H1 (cell line): ENCODE measurements at regions not wholly inside any gene's neighbourhood (a gene's known extent, or its start where the extent isn't known, plus 50 kb on each side); places are given as distances from the start of the nearest gene placed in this dataset.

Source experiments
- CTCF ChIA-PET: fragments of 300-600 bp; sonication (Branson Sonifier 250); formaldehyde crosslinking; loops from one replicate; lab custom pipeline; 2021; ENCODE audit not compliant: partially characterized antibody; lab: Charles Lee
- POLR2A ChIA-PET: fragments of 300-600 bp; sonication (Branson Sonifier 250); formaldehyde crosslinking; loops from one replicate; lab custom pipeline; 2021; ENCODE audit warnings: inconsistent platforms; ENCODE audit not compliant: partially characterized antibody; lab: Charles Lee
- DNase-seq, 2 experiments: peaks; one replicate each; pipeline versions ENCODE4 v3.0.0 to v3.0.0-alpha.2; 2010 to 2022; ENCODE audit warnings: low spot score in 2 of 2, low read depth in 1 of 2, mixed read lengths in 1 of 2
- FAIRE-seq: peaks from 2 replicates; lab custom pipeline; 2011; peaks lifted over from hg19 to GRCh38; lab: Jason Lieb, UNC
- H2AFZ ChIP-seq: 2 replicates; pipeline ENCODE4 v1.8.1; 2012; ENCODE audit warnings: low read length, inconsistent platforms
- H2AK5ac ChIP-seq: 2 replicates; pipeline ENCODE4 v1.6.1; 2013; ENCODE audit warnings: low read depth, low read length
- H2BK120ac ChIP-seq: replicated peaks from 2 replicates; pipeline ENCODE3; 2013; ENCODE audit warnings: low read depth, low read length, inconsistent platforms
- H2BK12ac ChIP-seq: 2 replicates; pipeline ENCODE4 v1.6.1; 2013; ENCODE audit warnings: low read depth, low read length
- H2BK15ac ChIP-seq: 2 replicates; pipeline ENCODE4 v1.6.1; 2013; ENCODE audit warnings: low read length
- H2BK20ac ChIP-seq: 2 replicates; pipeline ENCODE4 v1.6.1; 2013; ENCODE audit warnings: low read length
- H2BK5ac ChIP-seq: 2 replicates; pipeline ENCODE4 v1.6.1; 2013; ENCODE audit warnings: low read depth, low read length
- H3K14ac ChIP-seq: 2 replicates; pipeline ENCODE4 v1.6.1; 2013; ENCODE audit warnings: inconsistent platforms; ENCODE audit not compliant: insufficient read length
- H3K18ac ChIP-seq: 2 replicates; pipeline ENCODE4 v1.6.1; 2013; ENCODE audit warnings: low read length; ENCODE audit errors: extremely low read depth
- H3K23ac ChIP-seq: 2 replicates; pipeline ENCODE4 v1.6.1; 2013; ENCODE audit warnings: inconsistent platforms; ENCODE audit not compliant: insufficient read length
- H3K23me2 ChIP-seq: 2 replicates; pipeline ENCODE4 v1.6.1; 2013; ENCODE audit warnings: low read depth, low read length
- H3K27ac ChIP-seq: 2 replicates; pipeline ENCODE4 v1.6.1; 2011; ENCODE audit warnings: low read depth, low read length, inconsistent platforms
- H3K27me3 ChIP-seq, 4 experiments: replicated peaks in 1 of 4; 1 replicate in 1 of 4; 2 replicates in 3 of 4; pipeline versions ENCODE4 v1.6.1 to v1.8.1; 2011 to 2013; ENCODE audit warnings: low read length in 3 of 4, mild to moderate bottlenecking in 3 of 4, inconsistent platforms in 2 of 4, mixed read lengths in 2 of 4, moderate library complexity in 1 of 4; ENCODE audit not compliant: control insufficient read depth in 3 of 4, insufficient read depth in 3 of 4; ENCODE audit errors: extremely low read depth in 1 of 4
- H3K36me3 ChIP-seq, 4 experiments: 2 replicates each; pipeline versions ENCODE4 v1.6.1 to v1.8.1; 2011 to 2013; ENCODE audit warnings: mild to moderate bottlenecking in 4 of 4, low read length in 3 of 4, moderate library complexity in 2 of 4, control low read depth in 1 of 4, inconsistent platforms in 1 of 4; ENCODE audit not compliant: insufficient read depth in 4 of 4, control insufficient read depth in 2 of 4
- H3K4ac ChIP-seq: replicated peaks from 2 replicates; pipeline ENCODE3; 2013; ENCODE audit warnings: low read length, low read depth, mixed read lengths, inconsistent platforms; ENCODE audit not compliant: insufficient read length
- H3K4me1 ChIP-seq, 4 experiments: replicated peaks in 1 of 4; 1 replicate in 1 of 4; 2 replicates in 3 of 4; pipeline versions ENCODE4 v1.6.1 to v1.8.1; 2011 to 2013; ENCODE audit warnings: low read length in 3 of 4, inconsistent platforms in 2 of 4, mixed read lengths in 1 of 4; ENCODE audit not compliant: insufficient read depth in 4 of 4, control insufficient read depth in 3 of 4
- H3K4me2 ChIP-seq, 2 experiments: 2 replicates each; pipeline versions ENCODE4 v1.6.1 to v1.8.1; 2011 to 2013; ENCODE audit warnings: low read depth in 2 of 2, low read length in 2 of 2, control low read depth in 1 of 2, inconsistent platforms in 1 of 2, mild to moderate bottlenecking in 1 of 2; ENCODE audit not compliant: insufficient read depth in 1 of 2
- H3K4me3 ChIP-seq, 4 experiments: fragments of 200-600, 300-600 bp in 1 of 4; sonication (generic), shearing (Covaris generic), sonication (Bioruptor Twin) in 1 of 4; 2 replicates each; pipeline versions ENCODE4 v1.5.1 to v1.8.1; 2011 to 2016; ENCODE audit warnings: low read length in 4 of 4, low read depth in 3 of 4, control low read depth in 2 of 4, inconsistent platforms in 2 of 4, mild to moderate bottlenecking in 2 of 4, mixed read lengths in 1 of 4, moderate library complexity in 1 of 4; ENCODE audit not compliant: insufficient read depth in 2 of 4; ENCODE audit errors: extremely low read depth in 1 of 4
- H3K56ac ChIP-seq: replicated peaks from 2 replicates; pipeline ENCODE3; 2013; ENCODE audit warnings: low read depth, mild to moderate bottlenecking, mixed read lengths, low read length, inconsistent platforms; ENCODE audit not compliant: insufficient read length
- H3K79me1 ChIP-seq: 2 replicates; pipeline ENCODE4 v1.6.1; 2013; ENCODE audit warnings: low read depth, low read length, control low read depth
- H3K79me2 ChIP-seq, 2 experiments: 2 replicates each; pipeline versions ENCODE4 v1.6.1 to v1.8.1; 2012 to 2013; ENCODE audit warnings: low read length in 2 of 2, mild to moderate bottlenecking in 2 of 2, inconsistent platforms in 1 of 2; ENCODE audit not compliant: insufficient read depth in 2 of 2, control insufficient read depth in 1 of 2
- H3K9ac ChIP-seq, 4 experiments: replicated peaks in 1 of 4; 1 replicate in 1 of 4; 2 replicates in 3 of 4; pipeline versions ENCODE4 v1.6.1 to v1.8.1; 2011 to 2013; ENCODE audit warnings: low read depth in 3 of 4, low read length in 3 of 4, control low read depth in 2 of 4, mild to moderate bottlenecking in 2 of 4, moderate library complexity in 2 of 4, inconsistent platforms in 1 of 4; ENCODE audit errors: extremely low read depth in 1 of 4
- H3K9me3 ChIP-seq, 2 experiments: 2 replicates each; pipeline versions ENCODE4 v1.6.1 to v1.8.1; 2012 to 2013; ENCODE audit warnings: mild to moderate bottlenecking in 2 of 2, moderate library complexity in 2 of 2, control low read depth in 1 of 2, inconsistent platforms in 1 of 2, low read depth in 1 of 2, low read length in 1 of 2, mixed read lengths in 1 of 2; ENCODE audit not compliant: insufficient read depth in 2 of 2
- H4K20me1 ChIP-seq, 2 experiments: replicated peaks in 1 of 2; 2 replicates each; pipeline versions ENCODE3 to v1.8.1; 2011 to 2013; ENCODE audit warnings: inconsistent platforms in 2 of 2, low read length in 2 of 2, mild to moderate bottlenecking in 1 of 2; ENCODE audit not compliant: insufficient read depth in 2 of 2, control insufficient read depth in 1 of 2
- H4K5ac ChIP-seq: 2 replicates; pipeline ENCODE4 v1.6.1; 2013; ENCODE audit warnings: low read length, low read depth, mixed read lengths, inconsistent platforms; ENCODE audit not compliant: insufficient read length
- H4K8ac ChIP-seq: 2 replicates; pipeline ENCODE4 v1.8.0; 2013; ENCODE audit warnings: mild to moderate bottlenecking, moderate library complexity, low read length, inconsistent platforms; ENCODE audit not compliant: insufficient read depth; ENCODE audit errors: extremely low read depth
- H4K91ac ChIP-seq: replicated peaks from 2 replicates; pipeline ENCODE3; 2013; ENCODE audit warnings: low read length, mixed read lengths, inconsistent platforms; ENCODE audit not compliant: insufficient read length
- BACH1 ChIP-seq: IDR thresholded peaks from 2 replicates; pipeline ENCODE4 v1.6.1; 2012; ENCODE audit warnings: low read length, improper control_type of control experiment
- JUND ChIP-seq: IDR thresholded peaks from 2 replicates; pipeline ENCODE4 v1.6.1; 2011; ENCODE audit warnings: mild to moderate bottlenecking, improper control_type of control experiment, low read length
- RAD21 ChIP-seq, 2 experiments: IDR thresholded peaks in 1 of 2; conservative IDR thresholded peaks in 1 of 2; 2 replicates each; pipeline ENCODE4 v1.6.1; 2011; ENCODE audit warnings: low read depth in 2 of 2, low read length in 2 of 2, improper control_type of control experiment in 1 of 2, inconsistent platforms in 1 of 2, mild to moderate bottlenecking in 1 of 2, moderate library complexity in 1 of 2
- SUZ12 ChIP-seq: fragments of 200-600 bp; sonication (generic); IDR thresholded peaks from 2 replicates; pipeline ENCODE4 v1.6.1; 2012; ENCODE audit warnings: mild to moderate bottlenecking, inconsistent platforms, low read length, moderate library complexity, mixed read lengths
- TCF12 ChIP-seq: IDR thresholded peaks from 2 replicates; pipeline ENCODE4 v1.6.1; 2011; ENCODE audit warnings: low read depth, mild to moderate bottlenecking, low read length
- YY1 ChIP-seq: IDR thresholded peaks from 2 replicates; pipeline ENCODE4 v1.6.1; 2011; ENCODE audit warnings: low read depth, mild to moderate bottlenecking, low read length
- WGBS, 2 experiments: shearing (Covaris generic) in 1 of 2; methylation state at CpG; one replicate each; pipeline versions ENCODE4 v1.1.6 to v1.1.7; 2013 to 2015; ENCODE audit warnings: low lambda C conversion rate in 2 of 2, mixed read lengths in 2 of 2, inconsistent platforms in 1 of 2, low coverage in 1 of 2, missing lambda C conversion rate in 1 of 2; ENCODE audit not compliant: insufficient replicate concordance in 2 of 2, insufficient coverage in 1 of 2, insufficient read length in 1 of 2; ENCODE audit errors: extremely low coverage in 1 of 2, missing lambda C conversion rate in 1 of 2; 5-methylcytosine and 5-hydroxymethylcytosine counted together
- TF ChIP-seq, protein P1 (sequence below): IDR thresholded peaks from 2 replicates; pipeline ENCODE4 v1.6.1; 2011; ENCODE audit warnings: low read depth, mild to moderate bottlenecking, low read length; ENCODE audit not compliant: insufficient read depth

DNA sequence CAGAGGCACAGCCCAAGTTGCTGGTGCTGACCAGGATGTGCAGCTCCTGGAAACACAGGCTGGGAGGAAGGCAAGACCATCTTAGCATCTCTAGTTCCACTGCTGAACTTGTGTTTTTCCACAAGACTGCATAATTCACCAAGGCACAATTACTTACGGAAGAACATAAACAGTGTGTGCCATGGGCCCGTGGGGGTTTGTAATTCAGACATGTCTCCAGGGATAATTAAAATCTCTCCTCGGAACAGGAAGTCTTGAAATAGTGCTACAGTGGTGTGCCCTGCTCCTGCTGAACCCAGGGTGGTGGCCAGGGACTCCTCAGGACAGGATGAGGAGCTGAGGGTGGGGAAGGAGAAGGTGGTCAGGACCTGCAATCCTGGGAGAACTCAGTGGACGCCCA lies 188.2 kb downstream of the CCT6B start:
- H3K56ac ChIP-seq: no peak overlapping the region
- no peak overlapping the region for H4K8ac ChIP-seq
- CTCF ChIA-PET: no interaction called here

More for the DNA sequence above, 188.2 kb downstream of the CCT6B start:
- POLR2A ChIA-PET: no interaction called here
- no peak for TF ChIP-seq RAD21 (IDR thresholded peaks at IDR 0.05 in 1 of 2, conservative IDR thresholded peaks at IDR 0.05 in 1 of 2; ENCODE audit: low read depth in 2 of 2, low read length in 2 of 2)
- no peak for TF ChIP-seq SUZ12
- no peak for TF ChIP-seq TCF12
- no peak for TF ChIP-seq BACH1
- no peak for TF ChIP-seq JUND
- TF ChIP-seq YY1: no peak
- TF ChIP-seq, protein P1, sequence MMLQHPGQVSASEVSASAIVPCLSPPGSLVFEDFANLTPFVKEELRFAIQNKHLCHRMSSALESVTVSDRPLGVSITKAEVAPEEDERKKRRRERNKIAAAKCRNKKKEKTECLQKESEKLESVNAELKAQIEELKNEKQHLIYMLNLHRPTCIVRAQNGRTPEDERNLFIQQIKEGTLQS: no peak
- Histone ChIP-seq H3K9ac (no peak overlapping the region), H4K20me1 (no peaks in the 10 kb centered on the region), H3K79me1 (no peaks in the 10 kb centered on the region), H2AFZ (no peak overlapping the region), H3K27me3 (no peaks in the 10 kb centered on the region; a peak in 1 of 7 replicates), H3K79me2 (no peaks in the 10 kb centered on the region), H3K18ac (no peak overlapping the region), H3K4me3 (no peak overlapping the region), H3K23me2 (peaks cover 2% of the 10 kb centered on the region; the same call in 1 of the 2 replicates), H3K23ac (no peak overlapping the region), H2BK120ac (no peak overlapping the region), H3K14ac (no peak overlapping the region), H2AK5ac (no peak overlapping the region), H2BK12ac (no peak overlapping the region), H3K36me3 (no peaks in the 10 kb centered on the region), H3K9me3 (no peaks in the 10 kb centered on the region), H3K4ac (no peak overlapping the region), H2BK15ac (no peak overlapping the region), H3K4me2 (no peak overlapping the region), H3K4me1 (no peaks in the 10 kb centered on the region; a peak in 1 of 7 replicates), H4K91ac (no peak overlapping the region), H2BK20ac (no peak overlapping the region), H4K5ac (no peak overlapping the region), H3K27ac (no peak overlapping the region), H2BK5ac (no peak overlapping the region)
- no peak for DNase-seq
- FAIRE-seq: no peak
- 94% methylated on average over 4 of the region's 4 CpGs; no CpG with 5 or more reads in 1 of the 2 experiments for WGBS, 2 experiments
